Liver (tissue), 8 donors: ENCODE measurements at regions not wholly inside any gene's neighbourhood (a gene's known extent, or its start where the extent isn't known, plus 50 kb on each side); places are given as distances from the start of the nearest gene placed in this dataset.

Experiments used
- DNase-seq: peaks from one replicate; pipeline ENCODE4 v3.0.0-alpha.2; 2017; ENCODE audit warnings: low spot score
- H3K27ac ChIP-seq, 2 donors: one replicate each; pipeline ENCODE4 v1.7.0; 2013; ENCODE audit warnings: inconsistent platforms in 2 of 2, low read length in 2 of 2, control low read depth in 1 of 2, low read depth in 1 of 2, mild to moderate bottlenecking in 1 of 2
- H3K27me3 ChIP-seq, 4 donors: one replicate each; pipeline versions ENCODE4 v1.6.1 to v1.7.0; 2013; ENCODE audit warnings: low read length in 3 of 4, inconsistent platforms in 1 of 4, mild to moderate bottlenecking in 1 of 4, moderate library complexity in 1 of 4; ENCODE audit not compliant: control insufficient read depth in 4 of 4, insufficient read depth in 4 of 4
- H3K36me3 ChIP-seq, 4 donors: one replicate each; pipeline versions ENCODE4 v1.6.1 to v1.7.0; 2013; ENCODE audit warnings: low read length in 3 of 4, mild to moderate bottlenecking in 3 of 4, low read depth in 1 of 4, moderate library complexity in 1 of 4; ENCODE audit not compliant: control insufficient read depth in 4 of 4, insufficient read depth in 3 of 4
- H3K4me1 ChIP-seq, 4 donors: one replicate each; pipeline versions ENCODE4 v1.6.1 to v1.7.0; 2013; ENCODE audit warnings: low read length in 3 of 4, mild to moderate bottlenecking in 3 of 4, moderate library complexity in 1 of 4; ENCODE audit not compliant: control insufficient read depth in 4 of 4, insufficient read depth in 4 of 4
- H3K4me3 ChIP-seq, 3 donors: one replicate each; pipeline versions ENCODE4 v1.6.1 to v1.7.0; 2013; ENCODE audit warnings: low read length in 3 of 3, control low read depth in 1 of 3, low read depth in 1 of 3, mild to moderate bottlenecking in 1 of 3
- H3K9ac ChIP-seq, 2 donors: one replicate each; pipeline ENCODE4 v1.7.0; 2013; ENCODE audit warnings: low read length in 2 of 2, mild to moderate bottlenecking in 2 of 2, moderate library complexity in 2 of 2, control low read depth in 1 of 2, low read depth in 1 of 2
- H3K9me3 ChIP-seq, 4 donors: one replicate each; pipeline versions ENCODE4 v1.6.1 to v1.7.0; 2013; ENCODE audit warnings: low read length in 3 of 4; ENCODE audit not compliant: control insufficient read depth in 4 of 4
- ATF3 ChIP-seq: IDR thresholded peaks from 2 replicates; pipeline ENCODE4 v1.6.1; 2016; ENCODE audit warnings: antibody characterized with exemption
- CTCF ChIP-seq: fragments of 150-350 bp; IDR thresholded peaks from 2 replicates; pipeline ENCODE4 v1.5.1; 2017; ENCODE audit warnings: improper control_type of control experiment, low read depth, low read length; ENCODE audit not compliant: missing input control
- EGR1 ChIP-seq, 2 donors: IDR thresholded peaks; 2 replicates each; pipeline ENCODE4 v1.6.1; 2016 to 2018; ENCODE audit warnings: antibody characterized with exemption in 2 of 2, low read depth in 2 of 2
- FOXA1 ChIP-seq: IDR thresholded peaks from 2 replicates; pipeline ENCODE4 v1.6.1; 2016; ENCODE audit warnings: antibody characterized with exemption
- GABPA ChIP-seq, 2 donors: IDR thresholded peaks in 1 of 2; conservative IDR thresholded peaks in 1 of 2; 2 replicates each; pipeline ENCODE4 v1.6.1; 2016; ENCODE audit warnings: antibody characterized with exemption in 2 of 2, mild to moderate bottlenecking in 1 of 2, moderate library complexity in 1 of 2
- HNF4A ChIP-seq, 2 donors: conservative IDR thresholded peaks; 2 replicates each; pipeline ENCODE4 v1.6.1; 2016; ENCODE audit warnings: antibody characterized with exemption in 2 of 2, mild to moderate bottlenecking in 2 of 2
- JUND ChIP-seq, 2 donors: IDR thresholded peaks; 2 replicates each; pipeline ENCODE4 v1.6.1; 2016; ENCODE audit warnings: antibody characterized with exemption in 2 of 2
- MAX ChIP-seq: IDR thresholded peaks from 2 replicates; pipeline ENCODE4 v1.6.1; 2016; ENCODE audit warnings: antibody characterized with exemption
- RAD21 ChIP-seq, 2 donors: IDR thresholded peaks; 2 replicates each; pipeline ENCODE4 v1.6.1; 2016; ENCODE audit warnings: antibody characterized with exemption in 2 of 2, mild to moderate bottlenecking in 2 of 2
- REST ChIP-seq: IDR thresholded peaks from 2 replicates; pipeline ENCODE4 v1.6.1; 2016; ENCODE audit warnings: antibody characterized with exemption, mild to moderate bottlenecking
- RXRA ChIP-seq, 2 donors: IDR thresholded peaks; 2 replicates each; pipeline ENCODE4 v1.6.1; 2017 to 2018; ENCODE audit warnings: antibody characterized with exemption in 2 of 2, mild to moderate bottlenecking in 1 of 2
- SP1 ChIP-seq: IDR thresholded peaks from 2 replicates; pipeline ENCODE4 v1.6.1; 2018; ENCODE audit warnings: antibody characterized with exemption, mild to moderate bottlenecking
- TAF1 ChIP-seq: conservative IDR thresholded peaks from 2 replicates; pipeline ENCODE4 v1.6.1; 2016; ENCODE audit warnings: antibody characterized with exemption, mild to moderate bottlenecking
- YY1 ChIP-seq: IDR thresholded peaks from 2 replicates; pipeline ENCODE4 v1.6.1; 2016; ENCODE audit warnings: antibody characterized with exemption, mild to moderate bottlenecking
- WGBS: extraction: QIAGEN DNeasy Blood & Tissue Kit; methylation state at CpG from one replicate; pipeline ENCODE4 v1.1.7; 2013; 5-methylcytosine and 5-hydroxymethylcytosine counted together
- donor health status: healthy.
- donor health status: healthy.
- donor health status: healthy.
- donor health status: healthy.
- donor health status: healthy.

- WGBS: 61% methylated on average over 5 of the region's 5 CpGs
- Histone ChIP-seq H3K9ac (no peak overlapping the region), H3K4me1 (no peaks in the 10 kb centered on the region), H3K27ac (no peak overlapping the region), H3K9me3 (peaks cover 0 to 3% (median 0%) of the 10 kb centered on the region in 4 donors), H3K4me3 (no peak overlapping the region), H3K36me3 (no peaks in the 10 kb centered on the region), H3K27me3 (no peaks in the 10 kb centered on the region)
- DNase-seq: no peak
- no peak for TF ChIP-seq REST
- TF ChIP-seq JUND (IDR thresholded peaks at IDR 0.05): no peak
- TF ChIP-seq HNF4A (conservative IDR thresholded peaks at IDR 0.05): no peak
- TF ChIP-seq CTCF: peak; percentile 8
- TF ChIP-seq MAX: no peak
- TF ChIP-seq SP1: no peak
- TF ChIP-seq RAD21 (IDR thresholded peaks at IDR 0.05): peak; percentile 30 to 35
- TF ChIP-seq EGR1 (IDR thresholded peaks at IDR 0.05; ENCODE audit: low read depth in 2 of 2): no peak
- TF ChIP-seq ATF3: no peak
- TF ChIP-seq FOXA1: no peak
- TF ChIP-seq TAF1: no peak
- TF ChIP-seq RXRA (IDR thresholded peaks at IDR 0.05): no peak
These were observed 57.9 kb upstream of the VSTM2B start for GRCh38 chr19:29467824-29468401.

GRCh38 chr19:29475469-29475868 is 50.3 kb upstream of the VSTM2B start:
- H3K36me3 ChIP-seq: no peaks in the 10 kb centered on the region
- 74% methylated on average over 12 of the region's 12 CpGs for WGBS
- DNase-seq: no peak
- TF ChIP-seq YY1 (no peak), GABPA (IDR thresholded peaks at IDR 0.05 in 1 of 2, conservative IDR thresholded peaks at IDR 0.05 in 1 of 2) (no peak)
- H3K9me3 ChIP-seq: peaks cover 0 to 4% (median under 1%) of the 10 kb centered on the region in 4 donors
- no peak overlapping the region for H3K9ac ChIP-seq
- H3K4me1 ChIP-seq: no peaks in the 10 kb centered on the region
- no peak overlapping the region for H3K27ac ChIP-seq
- no peak overlapping the region for H3K4me3 ChIP-seq
- no peaks in the 10 kb centered on the region for H3K27me3 ChIP-seq
